OCI-LY7 (cell line): ENCODE measurements at regions not wholly inside any gene's neighbourhood (a gene's known extent, or its start where the extent isn't known, plus 50 kb on each side); places are given as distances from the start of the nearest gene placed in this dataset.

Source experiments
- BruUV-seq: library from RNA; stranded (reverse); fragments of 400-500 nt; replicated peaks from 2 replicates; lab custom pipeline; 2021; lab: Mats Ljungman, UMichigan
- CTCF ChIA-PET: fragments of 300-600 bp; sonication (Branson Sonifier 250); formaldehyde crosslinking; loops from one replicate; lab custom pipeline; 2022; ENCODE audit warnings: antibody characterized with exemption; ENCODE audit not compliant: unreplicated experiment; lab: Charles Lee
- POLR2A ChIA-PET: fragments of 300-600 bp; sonication (Branson Sonifier 250); formaldehyde crosslinking; loops from one replicate; lab custom pipeline; 2022; ENCODE audit warnings: antibody characterized with exemption; lab: Charles Lee
- DNase-seq: peaks from one replicate; pipeline ENCODE4 v3.0.0-alpha.2; 2015; ENCODE audit warnings: low spot score
- H2AFZ ChIP-seq: fragments of 200-600 bp; sonication (generic), shearing (Covaris generic); 2 replicates; pipeline ENCODE4 v1.6.1; 2014; ENCODE audit warnings: mild to moderate bottlenecking, antibody characterized with exemption, low read length, moderate library complexity
- H3K27ac ChIP-seq: fragments of 200-600 bp; sonication (generic); 2 replicates; pipeline ENCODE4 v1.5.1; 2014; ENCODE audit warnings: mixed run types, low read depth, mild to moderate bottlenecking, moderate library complexity, low read length, inconsistent platforms; ENCODE audit not compliant: poor library complexity, severe bottlenecking
- H3K36me3 ChIP-seq: fragments of 200-600 bp; sonication (generic); 2 replicates; pipeline ENCODE4 v1.6.1; 2014; ENCODE audit warnings: mild to moderate bottlenecking, antibody characterized with exemption, low read length, moderate library complexity, mixed read lengths; ENCODE audit not compliant: insufficient read depth
- H3K4me1 ChIP-seq: fragments of 200-600 bp; sonication (generic); 2 replicates; pipeline ENCODE4 v1.5.1; 2014; ENCODE audit warnings: mild to moderate bottlenecking, low read length; ENCODE audit not compliant: insufficient read depth, poor library complexity, severe bottlenecking
- H3K4me2 ChIP-seq: fragments of 200-600 bp; sonication (generic); 2 replicates; pipeline ENCODE4 v1.6.1; 2014; ENCODE audit warnings: mild to moderate bottlenecking, low read length
- H3K4me3 ChIP-seq: fragments of 200-600 bp; sonication (generic); 2 replicates; pipeline ENCODE4 v1.5.1; 2014; ENCODE audit warnings: mild to moderate bottlenecking, low read depth, low read length; ENCODE audit not compliant: poor library complexity, severe bottlenecking
- H3K79me2 ChIP-seq: fragments of 200-600 bp; sonication (generic); 2 replicates; pipeline ENCODE4 v1.6.1; 2016; ENCODE audit warnings: low read depth, mild to moderate bottlenecking, low read length, moderate library complexity, mixed read lengths; ENCODE audit not compliant: insufficient read depth
- H3K9me2 ChIP-seq: fragments of 200-600 bp; sonication (generic); 2 replicates; pipeline ENCODE4 v1.6.1; 2016; ENCODE audit warnings: mild to moderate bottlenecking, low read length, mixed read lengths; ENCODE audit not compliant: insufficient read depth
- H3K9me3 ChIP-seq: fragments of 200-600 bp; sonication (generic); 2 replicates; pipeline ENCODE4 v1.6.1; 2014; ENCODE audit warnings: mild to moderate bottlenecking, mixed run types, low read length, mixed read lengths
- H4K20me1 ChIP-seq: fragments of 200-600 bp; sonication (generic); 2 replicates; pipeline ENCODE4 v1.6.1; 2014; ENCODE audit warnings: mild to moderate bottlenecking, antibody characterized with exemption, low read length, moderate library complexity, mixed read lengths; ENCODE audit not compliant: insufficient read depth
- EZH2phosphoT487 ChIP-seq: fragments of 200-600 bp; sonication (generic); IDR thresholded peaks from 2 replicates; pipeline ENCODE4 v1.6.1; 2018; ENCODE audit warnings: low read depth, borderline replicate concordance, mild to moderate bottlenecking, mixed run types, antibody characterized with exemption, low read length, moderate library complexity, mixed read lengths
- intact Hi-C: fragments of 100-400 bp; cut with micrococcal nuclease; formaldehyde crosslinking; loops from one replicate; pipeline ENCODE4 v1.10.0; 2022; ENCODE audit not compliant: unreplicated experiment
- TF ChIP-seq, protein P1 (sequence below): fragments of 200-600 bp; sonication (generic); conservative IDR thresholded peaks from 2 replicates; pipeline ENCODE4 v1.5.1; 2014; ENCODE audit warnings: mild to moderate bottlenecking, antibody characterized with exemption, low read length, moderate library complexity, mixed read lengths

DNA sequence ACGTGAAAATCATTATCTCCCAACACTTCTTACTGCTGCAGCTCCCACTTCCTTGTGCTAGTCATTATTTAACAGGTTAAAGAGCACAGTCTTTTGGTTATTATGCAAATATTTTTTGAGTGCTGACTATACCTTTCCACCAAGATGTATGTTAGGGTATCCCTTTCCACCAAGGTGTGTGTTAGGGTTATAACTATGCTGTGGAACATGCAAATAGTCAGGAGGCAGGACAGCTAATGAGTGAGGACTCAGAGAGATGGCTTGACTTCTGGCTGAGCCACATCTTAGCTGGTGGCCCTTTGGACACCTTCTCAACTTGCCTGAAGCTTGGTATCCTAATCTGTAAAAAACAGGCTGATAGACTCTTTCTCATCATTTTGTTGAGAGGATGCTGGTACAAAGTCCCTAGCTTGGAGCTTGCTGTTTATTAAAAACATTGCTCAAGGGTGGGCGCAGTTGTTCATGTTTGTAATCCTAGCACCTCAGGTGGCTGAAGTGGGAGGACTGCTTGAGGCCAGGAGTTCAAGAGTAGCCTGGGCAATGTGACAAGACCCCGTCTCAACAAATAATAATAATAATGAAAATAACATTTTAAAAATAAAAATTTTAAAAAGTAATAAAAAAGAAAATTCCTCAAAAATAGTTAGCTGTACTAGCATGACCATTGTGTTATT is 160.5 kb upstream of the ADAMTS9 start:
- DNase-seq, result no peak
- TF ChIP-seq EZH2phosphoT487, result no peak
- TF ChIP-seq, protein P1, sequence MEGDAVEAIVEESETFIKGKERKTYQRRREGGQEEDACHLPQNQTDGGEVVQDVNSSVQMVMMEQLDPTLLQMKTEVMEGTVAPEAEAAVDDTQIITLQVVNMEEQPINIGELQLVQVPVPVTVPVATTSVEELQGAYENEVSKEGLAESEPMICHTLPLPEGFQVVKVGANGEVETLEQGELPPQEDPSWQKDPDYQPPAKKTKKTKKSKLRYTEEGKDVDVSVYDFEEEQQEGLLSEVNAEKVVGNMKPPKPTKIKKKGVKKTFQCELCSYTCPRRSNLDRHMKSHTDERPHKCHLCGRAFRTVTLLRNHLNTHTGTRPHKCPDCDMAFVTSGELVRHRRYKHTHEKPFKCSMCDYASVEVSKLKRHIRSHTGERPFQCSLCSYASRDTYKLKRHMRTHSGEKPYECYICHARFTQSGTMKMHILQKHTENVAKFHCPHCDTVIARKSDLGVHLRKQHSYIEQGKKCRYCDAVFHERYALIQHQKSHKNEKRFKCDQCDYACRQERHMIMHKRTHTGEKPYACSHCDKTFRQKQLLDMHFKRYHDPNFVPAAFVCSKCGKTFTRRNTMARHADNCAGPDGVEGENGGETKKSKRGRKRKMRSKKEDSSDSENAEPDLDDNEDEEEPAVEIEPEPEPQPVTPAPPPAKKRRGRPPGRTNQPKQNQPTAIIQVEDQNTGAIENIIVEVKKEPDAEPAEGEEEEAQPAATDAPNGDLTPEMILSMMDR, result no peak

DNA sequence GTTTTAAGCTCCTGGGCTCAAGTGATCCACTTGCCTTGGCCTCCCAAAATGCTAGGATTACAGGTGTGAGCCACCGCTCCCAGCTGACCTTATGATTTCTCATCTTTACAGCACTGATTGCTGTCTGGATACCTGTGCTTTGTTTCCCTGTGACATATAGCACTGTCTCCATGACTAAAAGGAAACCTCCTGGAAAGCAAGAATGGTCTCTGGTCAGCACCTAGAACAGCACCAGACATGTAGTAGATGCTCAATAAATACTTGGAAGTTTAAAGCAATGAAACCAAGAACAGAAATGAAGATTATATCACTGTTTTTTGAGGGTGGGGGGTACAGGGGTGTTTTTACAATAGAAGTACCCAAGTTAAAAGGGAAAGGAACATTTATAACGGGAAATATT is 156.8 kb upstream of the ADAMTS9 start:
- H3K27ac ChIP-seq, result no peak overlapping the region
- ChIA-PET POLR2A (no interaction called here), CTCF (no interaction called here)
- no peaks in the 10 kb centered on the region for H4K20me1 ChIP-seq
- no peaks in the 10 kb centered on the region for H3K79me2 ChIP-seq
- H3K9me3 ChIP-seq, result no peaks in the 10 kb centered on the region
- intact Hi-C loops, result no loop called here
- DNase-seq, result no peak
- no peak overlapping the region for H3K4me3 ChIP-seq
- H3K9me2 ChIP-seq, result no peaks in the 10 kb centered on the region
- no TSS peak for BruUV-seq
- H2AFZ ChIP-seq, result no peak overlapping the region
- TF ChIP-seq, protein P1, result no peak
- no peak for TF ChIP-seq EZH2phosphoT487
- no peaks in the 10 kb centered on the region for H3K36me3 ChIP-seq
- no peaks in the 10 kb centered on the region for H3K4me1 ChIP-seq
- H3K4me2 ChIP-seq, result no peak overlapping the region

More for the DNA sequence above, 160.5 kb upstream of the ADAMTS9 start:
- Histone ChIP-seq H3K36me3 (no peaks in the 10 kb centered on the region), H3K9me2 (no peaks in the 10 kb centered on the region), H2AFZ (no peak overlapping the region), H4K20me1 (no peaks in the 10 kb centered on the region), H3K27ac (no peak overlapping the region), H3K79me2 (no peaks in the 10 kb centered on the region), H3K9me3 (no peaks in the 10 kb centered on the region), H3K4me2 (no peak overlapping the region), H3K4me1 (no peaks in the 10 kb centered on the region), H3K4me3 (no peak overlapping the region)
- POLR2A ChIA-PET, result no interaction called here
- intact Hi-C loops, result no loop called here
- CTCF ChIA-PET, result no interaction called here
- no TSS peak for BruUV-seq

DNA sequence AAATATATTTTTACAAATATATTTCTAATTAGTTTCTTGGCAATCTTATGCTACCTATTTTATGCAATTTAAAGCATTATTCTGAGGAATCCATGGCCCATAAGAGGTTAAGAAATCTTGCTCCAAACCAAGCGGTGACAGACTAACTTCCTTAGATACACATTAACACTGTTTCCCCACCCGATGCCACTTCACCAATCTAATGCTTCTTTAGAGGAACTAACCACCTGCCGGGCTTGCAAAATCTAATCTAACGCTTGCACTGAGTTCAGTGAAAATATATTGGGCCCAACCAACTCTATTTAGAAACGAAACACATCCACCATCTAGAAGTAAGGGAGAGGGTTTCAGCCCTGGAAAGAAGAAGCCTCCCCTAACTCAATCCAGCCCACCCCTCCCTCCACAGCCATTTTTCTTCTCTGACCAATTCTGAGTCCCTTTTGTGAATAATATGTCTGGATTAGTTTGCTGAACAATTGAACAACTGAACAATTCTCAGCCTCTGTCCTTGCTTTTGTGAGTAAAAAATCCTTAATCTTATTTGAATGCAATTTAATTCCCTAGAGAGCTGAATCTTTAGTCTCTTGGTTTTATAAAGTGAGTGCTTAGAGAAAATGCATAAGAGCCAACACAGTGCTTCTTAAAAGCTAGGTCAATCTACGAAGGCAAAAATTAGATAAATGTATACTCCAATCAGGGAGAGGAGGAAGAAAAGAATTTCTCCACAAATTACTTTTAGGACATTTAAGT is 150.4 kb upstream of the ADAMTS9 start:
- no peak for TF ChIP-seq EZH2phosphoT487
- TF ChIP-seq, protein P1, result no peak
- Histone ChIP-seq H2AFZ (no peak overlapping the region), H3K79me2 (no peaks in the 10 kb centered on the region), H3K36me3 (no peaks in the 10 kb centered on the region), H3K4me3 (no peak overlapping the region), H3K27ac (no peak overlapping the region), H3K9me3 (no peaks in the 10 kb centered on the region), H3K4me2 (no peak overlapping the region), H3K9me2 (no peaks in the 10 kb centered on the region), H4K20me1 (no peaks in the 10 kb centered on the region), H3K4me1 (no peaks in the 10 kb centered on the region)
- DNase-seq, result no peak
- CTCF ChIA-PET, result no interaction called here
- POLR2A ChIA-PET, result interaction anchor here (0.6 to 0.7 kb wide), 2 partner anchors 180 to 307 kb away, joined by 3 read pairs; no protein-coding TSS in a partner anchor
- intact Hi-C loops, result no loop called here
- BruUV-seq, result no TSS peak
